GM12891 (cell line): ENCODE measurements at regions not wholly inside any gene's neighbourhood (a gene's known extent, or its start where the extent isn't known, plus 50 kb on each side); places are given as distances from the start of the nearest gene placed in this dataset.

Experiments used
- PAX5 ChIP-seq: IDR thresholded peaks from 2 replicates; pipeline ENCODE4 v1.6.1; 2011; ENCODE audit warnings: low read length, moderate library complexity, mild to moderate bottlenecking; ENCODE audit not compliant: insufficient read depth, severe bottlenecking
- POLR2A ChIP-seq: IDR thresholded peaks from 2 replicates; pipeline ENCODE4 v1.6.1; 2011; ENCODE audit warnings: low read depth, low read length, control low read depth
- POLR2AphosphoS5 ChIP-seq: IDR thresholded peaks from 2 replicates; pipeline ENCODE4 v1.6.1; 2011; ENCODE audit warnings: low read depth, low read length, control low read depth
- SPI1 ChIP-seq: IDR thresholded peaks from 2 replicates; pipeline ENCODE4 v1.6.1; 2011; ENCODE audit warnings: low read depth, low read length, control low read depth
- TAF1 ChIP-seq: IDR thresholded peaks from 2 replicates; pipeline ENCODE4 v1.6.1; 2011; ENCODE audit warnings: low read depth, low read length, control low read depth

DNA sequence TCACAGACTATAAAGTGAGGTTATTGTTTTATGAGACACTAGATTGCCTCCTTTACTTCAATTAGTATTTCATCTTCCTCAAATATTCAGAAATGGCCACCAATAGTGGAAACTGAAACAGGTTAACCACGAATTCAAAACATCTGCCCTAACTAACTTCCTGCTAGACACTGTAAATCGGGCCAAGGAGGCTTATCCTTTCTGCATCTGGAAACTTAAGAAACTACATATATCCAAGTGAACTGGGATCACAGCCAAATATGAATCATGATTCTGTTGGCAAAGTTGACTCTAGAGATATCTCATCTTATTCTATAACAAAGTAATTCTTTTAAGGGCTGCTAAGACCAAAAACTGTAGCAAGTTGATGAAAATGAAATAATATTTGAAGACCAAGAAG, 136.6 kb upstream of the ZC3H15 start:
- no peak for TF ChIP-seq POLR2A
- no peak for TF ChIP-seq PAX5
- no peak for TF ChIP-seq POLR2AphosphoS5
- no peak for TF ChIP-seq TAF1
- TF ChIP-seq SPI1 = no peak
